Smooth muscle cell of the brain vasculature (primary cell): ENCODE measurements at regions not wholly inside any gene's neighbourhood (a gene's known extent, or its start where the extent isn't known, plus 50 kb on each side); places are given as distances from the start of the nearest gene placed in this dataset.
"Not testable (repeated sequence)": the region's sequence is repeated elsewhere in the genome, so short reads cannot be mapped to it uniquely, and the experiment has no call there.

Experiments used
- DNase-seq: peaks from one replicate; pipeline ENCODE4 v3.0.0-alpha.2; 2012; ENCODE audit warnings: low read depth, low spot score

DNA sequence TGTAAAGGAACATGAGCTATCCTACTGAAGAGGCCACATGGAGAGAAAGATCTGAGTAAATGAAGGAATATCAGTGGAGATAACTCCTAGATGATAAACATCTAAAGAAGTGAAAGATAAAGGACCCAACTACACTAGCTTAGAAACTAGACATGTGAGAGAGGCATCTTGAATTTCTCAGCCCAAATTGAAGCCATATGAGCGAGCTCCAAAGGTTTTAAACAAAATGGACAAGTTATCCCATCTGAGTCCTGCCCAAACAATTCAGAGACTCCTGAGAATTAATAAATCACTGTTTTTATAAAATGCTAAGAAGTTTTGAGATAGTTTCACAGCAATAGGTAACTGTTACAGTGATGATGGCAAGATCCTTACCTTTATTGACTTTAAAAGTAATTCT lies 438.9 kb downstream of the NAV3 start:
- DNase-seq = no peak

DNA sequence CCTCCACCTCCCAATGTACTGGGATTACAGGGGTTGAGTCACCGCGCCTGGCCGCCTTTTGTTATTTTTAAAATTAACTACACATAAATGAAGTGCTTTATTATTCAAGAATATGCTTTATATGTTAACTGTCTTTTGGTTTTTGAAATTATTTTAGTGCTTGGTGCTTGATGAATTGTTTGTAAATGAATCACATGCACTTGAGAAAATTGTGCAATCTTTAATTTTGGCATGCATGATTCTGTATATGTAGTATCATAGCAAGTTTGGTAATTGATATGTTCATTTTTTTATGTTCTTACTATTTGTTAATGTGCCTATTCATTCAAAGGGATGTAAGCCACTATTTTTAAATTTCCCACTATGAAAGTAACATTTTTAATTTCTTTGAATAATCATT lies 440.9 kb downstream of the NAV3 start:
- no peak for DNase-seq

DNA sequence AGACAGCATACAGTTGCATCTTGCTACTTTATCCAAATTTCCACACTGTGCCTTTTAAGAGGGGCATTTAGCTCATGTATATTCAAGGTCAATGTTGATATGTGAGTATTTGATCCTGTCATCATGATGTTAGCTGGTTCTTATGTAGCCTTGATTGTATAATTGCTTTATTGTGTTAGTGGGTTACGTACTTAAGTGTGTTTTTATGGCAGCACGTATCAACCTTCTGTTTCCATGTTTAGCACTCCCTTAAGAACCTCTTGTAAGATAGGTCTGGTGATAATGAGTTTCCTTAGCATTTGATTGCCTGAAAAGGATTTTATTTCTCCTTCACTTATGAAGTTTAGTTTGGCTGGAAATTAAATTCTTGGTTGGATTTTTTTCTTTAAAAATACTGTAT lies 445.2 kb downstream of the NAV3 start:
- no peak for DNase-seq

DNA sequence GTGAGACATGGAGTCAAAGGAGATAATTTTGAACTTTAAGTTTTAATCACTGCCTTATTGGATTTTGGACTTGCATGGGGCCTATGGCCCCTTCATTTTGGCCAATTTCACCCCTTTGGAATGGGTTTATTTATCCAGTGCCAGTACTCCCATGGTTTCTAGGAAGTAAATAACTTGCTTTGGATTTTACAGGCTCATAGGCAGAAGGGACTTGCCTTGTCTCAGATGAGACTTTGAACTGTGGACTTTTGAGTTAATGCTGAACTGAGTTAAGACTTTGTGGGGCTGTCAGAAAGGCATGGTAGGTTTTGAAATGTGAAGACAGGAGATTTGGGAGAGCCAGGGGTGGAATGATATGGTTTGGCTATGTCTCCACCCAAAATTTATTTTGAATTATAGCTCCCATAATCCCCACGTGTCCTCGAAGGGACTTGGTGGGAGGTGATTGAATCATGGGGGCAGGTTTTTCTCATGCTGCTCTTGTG lies 448.1 kb downstream of the NAV3 start:
- DNase-seq = no peak

DNA sequence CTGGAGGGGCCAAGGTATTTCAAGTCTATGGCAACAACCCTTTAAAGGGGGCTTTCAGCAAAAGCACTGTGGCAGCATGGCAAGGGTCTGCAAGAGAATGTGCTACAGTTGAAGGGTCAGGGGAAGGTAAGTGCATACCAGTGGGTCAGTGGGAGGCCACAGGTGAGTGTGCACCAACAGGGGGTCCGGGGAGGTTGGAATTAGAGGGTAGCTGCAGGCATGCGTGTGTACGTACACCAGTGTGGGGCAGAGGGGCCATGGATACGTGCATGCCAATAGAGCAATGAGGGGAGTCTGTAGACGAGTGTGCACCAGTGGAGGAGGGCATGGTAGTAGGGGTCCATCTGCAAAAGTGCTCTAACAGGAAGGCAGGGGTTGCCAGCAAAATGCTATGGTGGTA lies 448.9 kb downstream of the NAV3 start:
- DNase-seq = no peak

DNA sequence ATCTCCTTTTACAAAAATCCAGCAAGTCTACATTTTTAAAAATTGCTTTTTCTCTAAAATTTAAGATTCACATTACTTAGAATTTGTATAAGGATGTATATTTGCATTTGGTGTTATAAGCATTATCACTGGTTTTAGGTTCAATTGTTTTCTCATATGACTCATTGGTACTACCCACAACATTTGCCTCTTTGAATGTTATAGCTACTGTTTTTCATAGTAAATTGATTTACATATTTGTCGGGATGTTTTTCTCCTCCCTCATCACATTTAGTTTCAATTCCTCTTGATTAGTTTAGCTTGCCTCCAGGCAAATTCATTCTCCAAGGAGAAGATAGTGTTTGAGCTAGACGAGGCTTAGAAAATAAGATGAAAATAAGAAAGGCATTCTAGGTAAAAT lies 450.4 kb downstream of the NAV3 start:
- not testable (repeated sequence) for DNase-seq

DNA sequence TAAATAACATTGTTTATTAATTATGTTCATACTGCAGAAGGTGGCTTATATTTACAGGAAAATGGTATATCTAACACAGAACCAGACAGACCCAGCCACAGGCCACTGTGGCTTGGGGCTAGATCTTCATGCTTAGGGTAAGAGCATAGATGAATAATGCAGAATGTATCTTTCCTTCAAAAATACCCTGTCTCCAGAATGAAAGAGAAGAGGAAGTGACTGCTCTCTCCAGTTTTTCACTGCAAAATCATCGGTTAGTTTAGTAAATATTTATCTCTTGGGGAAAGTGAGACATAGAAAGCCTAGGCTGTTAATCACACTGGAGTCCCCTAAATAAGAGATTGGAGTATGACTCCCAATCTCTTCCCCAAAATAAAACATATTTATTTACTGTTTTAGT lies 453.7 kb downstream of the NAV3 start:
- no peak for DNase-seq

DNA sequence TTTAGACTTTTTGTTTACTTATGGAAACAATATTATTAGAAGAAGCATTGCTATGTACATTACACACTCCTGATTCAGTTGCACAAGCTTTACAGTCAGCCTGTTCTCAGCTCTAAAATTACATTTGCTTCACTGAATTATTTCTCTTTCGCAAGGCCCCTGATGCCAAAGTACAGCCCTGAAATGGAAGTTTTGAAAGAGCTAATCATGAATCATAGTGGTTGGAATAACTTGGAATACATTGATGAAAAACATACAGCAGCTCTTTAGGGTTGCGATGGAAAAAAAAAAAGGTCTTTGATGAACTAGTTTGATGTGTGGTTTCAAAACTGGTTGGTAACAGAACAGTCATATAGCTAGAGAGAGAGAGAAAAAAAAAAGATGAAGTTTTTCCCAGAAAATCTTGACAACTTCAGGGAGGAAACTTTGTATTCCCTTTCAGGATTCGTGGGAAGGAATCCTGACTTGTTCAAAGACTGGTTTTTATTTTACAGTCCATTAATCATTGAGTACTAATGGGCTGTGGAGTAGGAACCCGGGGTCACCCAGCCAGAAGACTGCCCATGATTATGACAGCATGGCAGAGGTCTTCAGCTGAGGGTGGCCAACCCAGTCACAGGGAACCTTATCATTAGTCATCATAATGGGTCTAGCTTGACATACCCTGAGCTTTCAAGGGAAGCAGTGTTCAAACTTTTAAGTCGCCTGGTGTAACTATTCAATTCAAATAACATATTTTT lies 460.1 kb downstream of the NAV3 start:
- peak; percentile 17 for DNase-seq

DNA sequence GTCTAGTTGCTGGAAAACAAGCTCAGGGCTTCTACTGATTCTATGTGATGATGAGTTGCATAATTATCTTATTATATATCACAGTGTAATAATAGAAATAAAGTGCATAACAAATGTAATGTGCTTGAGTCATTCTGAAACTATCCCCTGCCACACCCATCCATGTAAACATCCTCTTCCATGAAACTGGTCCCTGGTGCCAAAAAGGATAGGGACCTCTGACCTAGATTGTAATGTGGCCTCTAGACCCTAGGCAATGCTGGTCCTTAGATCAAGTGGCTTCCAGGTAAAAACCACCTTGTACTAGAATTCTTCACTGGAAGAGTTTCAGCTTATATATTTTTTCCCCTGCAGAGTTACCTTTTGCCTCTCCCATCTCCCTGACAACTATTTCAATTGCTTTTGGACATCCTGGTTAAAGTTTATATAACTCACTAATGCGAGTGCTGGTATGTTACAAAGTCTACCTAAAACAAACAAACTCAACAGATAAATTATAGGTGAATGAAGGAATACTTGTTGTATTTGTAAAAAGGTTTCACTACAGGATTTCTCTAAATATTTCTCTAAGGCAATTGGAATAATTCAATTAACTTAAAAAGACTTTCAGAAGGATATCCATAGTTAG lies 462.5 kb downstream of the NAV3 start:
- no peak for DNase-seq

DNA sequence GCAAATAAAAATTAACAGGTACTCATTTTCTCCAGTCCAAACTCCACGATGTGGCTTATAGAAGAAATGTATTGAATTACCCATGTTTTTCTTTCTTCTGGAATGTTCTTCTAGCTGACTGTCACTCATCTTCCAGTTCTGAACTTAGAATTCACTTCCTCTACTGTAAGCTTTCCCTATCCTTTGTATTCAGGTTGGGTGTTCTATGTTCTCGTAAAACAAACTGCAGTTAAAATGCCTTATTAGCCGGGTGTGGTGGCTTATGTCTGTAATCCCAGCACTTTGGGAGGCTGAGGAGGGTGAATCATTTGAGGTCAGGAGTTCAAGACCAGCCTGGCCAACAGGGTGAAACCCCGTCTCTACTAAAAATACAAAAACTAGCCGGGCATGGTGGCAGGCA lies 470.6 kb downstream of the NAV3 start:
- not testable (repeated sequence) for DNase-seq

DNA sequence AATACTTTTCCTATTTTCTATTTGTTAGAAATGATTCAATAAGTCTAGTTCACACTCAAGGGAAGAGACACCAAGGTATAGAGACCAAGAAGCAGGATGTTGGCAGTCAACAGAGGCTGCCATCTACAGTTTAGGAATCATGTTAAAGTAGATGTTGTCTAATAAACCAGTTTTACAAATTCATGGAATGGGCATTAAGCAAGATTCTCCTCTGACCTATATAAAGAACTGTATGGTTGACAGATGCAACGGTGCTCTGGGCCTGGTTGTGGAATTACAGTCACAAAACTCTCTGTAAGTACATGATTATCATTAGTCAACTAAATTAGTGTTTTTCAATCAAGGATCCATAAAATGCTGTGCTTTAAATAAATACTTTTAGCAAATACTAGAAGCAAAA lies 475.1 kb downstream of the NAV3 start:
- DNase-seq = no peak

DNA sequence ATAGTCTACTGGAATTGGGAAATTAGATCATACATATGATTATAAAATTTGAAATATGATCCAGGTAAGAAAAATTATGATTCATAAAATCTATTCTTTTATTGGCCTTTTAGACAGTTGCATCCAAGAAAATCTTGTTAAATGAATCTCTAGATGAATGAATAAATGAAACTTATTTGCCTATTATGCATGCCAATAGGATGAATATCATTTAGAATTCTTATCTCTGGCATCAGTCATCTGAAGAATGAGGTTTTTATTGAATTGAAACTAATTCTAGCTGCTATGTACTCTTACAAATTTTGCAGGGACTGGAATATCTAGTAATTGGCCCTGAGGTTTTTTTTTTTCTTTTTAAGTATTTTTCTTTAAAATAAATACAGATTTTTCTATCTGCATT lies 475.5 kb downstream of the NAV3 start:
- DNase-seq = no peak

DNA sequence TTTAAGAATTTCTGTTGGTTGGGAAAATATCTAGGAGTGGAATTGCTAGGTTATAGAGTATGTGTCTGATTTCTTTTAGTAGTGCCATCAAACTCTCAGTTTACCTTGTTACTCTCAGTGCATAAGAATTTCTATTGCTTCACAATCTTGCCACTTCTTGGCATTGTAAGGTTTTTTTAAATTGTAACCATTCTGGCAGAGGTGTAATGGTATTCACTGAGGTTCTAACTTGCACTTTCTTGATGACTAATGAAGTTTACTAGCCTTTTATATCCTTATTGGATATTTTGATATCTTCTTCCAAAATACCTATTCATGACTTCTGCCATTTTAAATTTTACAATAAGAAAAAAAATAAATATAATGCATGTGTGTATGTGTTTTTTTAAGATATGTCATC lies 478.0 kb downstream of the NAV3 start:
- DNase-seq = no peak

DNA sequence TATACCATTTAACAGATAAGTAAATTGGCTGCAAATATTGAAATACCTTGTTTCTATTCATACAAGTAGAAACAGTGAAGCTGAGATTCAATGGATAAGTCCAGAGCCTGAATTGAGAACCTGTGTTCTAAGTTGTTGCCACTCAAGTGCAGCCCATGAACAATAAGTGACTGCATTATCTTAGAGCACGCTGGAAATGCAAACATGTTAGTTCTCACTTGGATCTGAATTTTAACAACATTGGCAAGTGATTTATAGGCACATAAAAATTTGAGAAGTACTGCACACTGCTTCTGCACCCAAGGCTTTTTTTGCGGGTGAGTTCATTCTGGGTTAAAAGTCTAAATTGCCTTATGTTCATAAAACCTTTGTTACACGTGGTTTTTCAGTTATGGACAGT lies 484.3 kb downstream of the NAV3 start:
- no peak for DNase-seq

DNA sequence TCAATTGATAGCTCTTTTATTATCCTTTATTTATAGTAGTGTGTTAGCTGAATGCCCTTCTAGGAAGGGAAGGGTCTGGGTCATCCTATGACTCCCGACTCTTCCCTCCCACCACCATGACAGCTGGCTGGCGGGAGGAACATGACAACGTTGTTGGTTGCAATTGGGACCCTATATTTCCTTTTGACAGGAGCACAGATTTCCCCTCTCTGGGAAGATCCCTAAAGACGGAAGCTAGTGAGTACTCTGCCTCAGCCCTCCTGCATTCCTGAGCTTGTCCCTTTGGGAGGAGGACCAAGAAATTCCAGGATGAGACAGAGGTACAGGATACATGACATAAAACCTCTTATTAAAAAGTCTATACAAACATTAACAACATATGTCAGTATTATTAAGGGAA lies 485.4 kb downstream of the NAV3 start:
- no peak for DNase-seq

DNA sequence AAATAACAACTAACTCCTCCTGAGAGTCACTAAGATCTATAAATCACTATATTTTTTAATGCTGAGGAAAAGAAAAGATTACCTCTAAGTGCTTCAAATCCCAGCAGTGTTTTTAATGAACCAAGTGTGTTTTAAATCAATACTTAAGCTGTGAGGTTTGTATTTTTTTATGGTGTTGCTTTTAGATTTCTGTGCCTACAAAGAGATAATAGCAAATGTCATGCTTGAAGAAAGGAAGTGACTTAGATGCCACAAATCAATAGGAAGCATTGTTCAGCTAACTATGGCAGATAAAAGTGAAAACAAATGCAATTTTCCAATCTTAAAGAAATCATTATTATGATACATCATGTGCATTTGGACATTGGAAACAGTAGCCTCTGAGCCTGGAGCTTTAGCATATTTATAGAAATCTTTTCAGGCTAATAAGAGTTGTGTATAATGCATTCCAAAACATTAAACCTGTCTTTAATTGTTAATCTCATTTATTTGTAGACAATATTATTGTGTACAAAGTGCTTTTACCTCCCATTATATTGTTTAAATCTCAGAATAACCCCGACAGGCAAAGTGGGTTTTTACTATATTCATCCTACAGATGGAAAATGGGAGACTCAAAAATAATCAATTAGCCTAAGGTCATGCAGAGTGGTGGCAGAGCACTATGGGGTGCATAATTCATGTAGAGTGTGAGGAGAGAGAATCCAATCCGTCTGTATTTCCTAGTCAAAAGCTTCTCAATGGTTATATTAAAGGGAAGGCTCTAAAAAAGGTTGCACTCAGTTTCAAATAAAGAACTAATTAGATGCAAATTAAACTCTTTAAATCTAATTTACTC lies 486.2 kb downstream of the NAV3 start:
- no peak for DNase-seq

DNA sequence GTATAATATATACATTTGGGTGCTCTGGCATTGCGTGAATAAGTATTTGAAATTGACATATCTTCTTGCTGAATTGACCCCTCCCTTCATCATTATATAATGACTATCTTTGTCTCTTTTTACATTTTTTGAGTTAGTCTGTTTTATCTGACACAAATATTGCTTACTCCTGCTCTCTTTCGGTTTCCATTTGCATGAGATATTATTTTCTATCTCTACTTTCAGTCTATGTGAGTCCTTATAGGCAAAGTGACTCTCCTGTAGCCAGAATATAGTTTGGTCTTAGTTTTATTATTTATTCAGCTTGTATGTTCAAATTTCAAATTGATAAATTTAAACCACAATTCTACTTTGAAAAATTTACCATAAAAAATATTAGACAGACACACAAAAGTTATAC lies 491.0 kb downstream of the NAV3 start:
- no peak for DNase-seq

DNA sequence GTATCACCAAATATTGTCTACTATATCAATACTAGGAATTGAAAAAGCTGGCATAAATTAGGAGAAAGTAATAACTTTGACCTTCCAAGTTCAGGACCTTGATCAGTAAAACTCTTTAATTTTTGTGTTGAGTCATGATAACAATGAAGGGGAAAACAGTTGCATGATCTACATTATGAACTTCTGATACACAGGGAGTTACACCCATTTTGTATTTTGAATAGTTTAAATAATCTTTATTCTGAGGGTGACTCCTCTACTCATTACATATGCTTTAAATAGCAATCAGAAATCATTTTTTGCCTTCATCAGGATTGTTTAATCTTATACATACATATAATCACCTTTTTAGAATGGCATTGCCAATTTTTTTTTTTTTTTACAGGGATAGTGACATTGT lies 492.5 kb downstream of the NAV3 start:
- DNase-seq = no peak

DNA sequence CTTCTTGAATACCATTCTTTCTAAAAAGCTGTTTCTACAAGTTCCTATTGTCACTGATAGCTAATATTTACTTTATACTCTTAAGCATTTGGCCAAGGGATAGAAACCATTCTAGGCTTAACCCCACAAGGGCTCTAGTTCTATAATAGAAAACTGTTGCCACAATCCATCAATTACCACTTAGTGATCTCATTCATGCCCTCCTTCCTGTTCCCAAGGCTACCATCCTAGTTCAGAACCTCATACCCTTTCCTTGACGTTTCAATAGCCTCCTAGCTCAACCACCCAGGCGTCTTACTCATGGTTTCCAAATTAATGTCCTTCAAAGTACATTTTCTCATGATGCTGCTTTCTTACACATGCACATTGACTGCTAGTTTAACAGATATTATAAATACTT lies 493.5 kb downstream of the NAV3 start:
- DNase-seq = no peak

DNA sequence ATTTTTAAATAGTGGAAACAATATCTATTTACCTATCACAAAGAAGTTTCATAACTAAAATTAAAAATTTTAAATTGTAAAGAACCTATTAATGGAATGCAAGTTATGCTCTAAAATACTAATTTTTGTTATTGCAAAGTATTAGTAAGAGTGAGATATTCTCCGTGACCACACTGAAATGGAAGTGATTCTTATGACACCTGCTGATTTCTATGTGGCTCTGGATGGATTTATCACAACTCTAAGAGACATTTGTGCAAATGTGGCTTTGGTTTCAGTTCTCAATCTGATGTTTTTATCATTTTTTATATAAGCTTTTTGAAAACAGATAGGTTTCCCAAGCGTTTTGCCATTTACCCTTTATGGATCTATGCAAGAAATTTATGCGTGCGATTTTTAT lies 497.8 kb downstream of the NAV3 start:
- DNase-seq = no peak

DNA sequence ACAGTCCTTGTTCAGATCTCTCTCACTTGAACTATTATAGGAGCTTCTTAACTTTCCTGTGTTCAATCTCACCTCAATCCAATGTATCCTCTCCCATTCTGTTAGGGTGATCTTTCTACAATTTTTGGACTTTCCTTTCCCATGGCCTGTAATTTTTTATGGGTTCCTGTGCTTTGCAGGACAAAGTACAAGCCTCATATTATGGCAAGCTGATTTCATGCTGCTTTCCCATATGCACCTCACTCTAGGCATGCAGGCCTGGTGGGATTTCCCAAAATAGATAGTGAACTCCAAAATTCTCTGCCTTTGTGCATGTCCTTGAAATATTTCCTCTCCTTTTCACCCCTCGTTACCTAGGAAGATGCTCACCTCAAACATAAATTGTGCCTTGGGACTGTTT lies 499.4 kb downstream of the NAV3 start:
- no peak for DNase-seq

DNA sequence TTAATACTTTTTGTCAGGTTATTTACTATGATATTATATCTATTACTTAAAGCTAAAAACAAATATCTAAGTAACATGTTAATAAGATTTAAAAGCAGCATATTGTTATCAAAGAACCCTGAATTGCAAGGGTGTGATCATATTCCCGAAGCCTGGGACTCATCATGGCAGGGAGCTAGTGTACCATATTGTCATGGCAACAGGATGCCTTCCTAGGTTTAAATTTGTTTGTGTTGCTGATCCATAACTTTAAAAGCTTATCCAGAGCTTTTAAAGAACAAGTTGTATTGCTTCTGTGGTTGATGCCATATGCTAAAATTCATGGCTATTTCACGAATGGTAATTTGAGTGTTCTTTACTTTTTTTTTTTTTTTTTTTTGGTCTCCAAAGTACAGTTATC lies 500.5 kb downstream of the NAV3 start:
- no peak for DNase-seq

DNA sequence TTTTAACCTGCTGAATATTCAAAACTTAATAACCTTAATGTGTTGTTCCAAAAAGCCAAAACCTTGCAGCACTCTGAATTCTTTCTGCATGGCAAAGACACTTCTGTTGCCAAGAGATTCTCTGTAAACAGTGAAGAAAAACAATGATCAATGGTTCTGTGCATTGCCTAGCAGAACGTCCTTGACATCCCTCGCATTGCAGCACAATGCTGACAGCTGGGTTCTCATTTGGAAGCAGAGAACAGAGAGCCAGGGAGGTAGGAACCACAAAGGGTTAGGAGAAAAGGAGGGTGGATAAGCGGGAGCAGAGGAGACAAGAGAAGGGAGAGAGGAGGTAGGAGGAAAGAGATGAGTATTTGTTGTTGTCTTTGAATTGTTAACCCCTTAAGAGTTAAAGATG lies 501.1 kb downstream of the NAV3 start:
- DNase-seq = no peak
